Stimulated activated memory B cell treated with anti-CD40 and anti-IgM and Interleukin-4, amounts not matched to agents 10 μg/mL and 1 μg/mL and 100 μg/mL, for 72 hours (primary cell): ENCODE measurements at regions not wholly inside any gene's neighbourhood (a gene's known extent, or its start where the extent isn't known, plus 50 kb on each side); places are given as distances from the start of the nearest gene placed in this dataset.

Experiments used
- ATAC-seq: fragments of 150-1000 bp; cut with Tn5 transposase; 2 replicates; pipeline ENCODE4 v1.10.0; 2021
- H3K27ac Mint-ChIP-seq: one replicate; pipeline ENCODE4 v1.8.0; 2022; ENCODE audit warnings: mild to moderate bottlenecking, mixed read lengths
- H3K27me3 Mint-ChIP-seq: one replicate; pipeline ENCODE4 v1.8.0; 2022; ENCODE audit warnings: mixed read lengths
- H3K36me3 Mint-ChIP-seq: one replicate; pipeline ENCODE4 v1.8.0; 2022; ENCODE audit warnings: mixed read lengths
- H3K4me1 Mint-ChIP-seq: one replicate; pipeline ENCODE4 v1.8.0; 2022; ENCODE audit warnings: mixed read lengths
- H3K4me3 Mint-ChIP-seq: one replicate; pipeline ENCODE4 v1.8.0; 2022; ENCODE audit warnings: mild to moderate bottlenecking, moderate library complexity, mixed read lengths
- H3K9me3 Mint-ChIP-seq: one replicate; pipeline ENCODE4 v1.8.0; 2022; ENCODE audit warnings: mixed read lengths

GRCh38 chr2:19556648-19557047 lies 198.2 kb upstream of the OSR1 start:
- H3K4me1 Mint-ChIP-seq: no peaks in the 10 kb centered on the region
- H3K27me3 Mint-ChIP-seq: no peaks in the 10 kb centered on the region
- no peak overlapping the region for H3K4me3 Mint-ChIP-seq
- no peaks in the 10 kb centered on the region for H3K36me3 Mint-ChIP-seq
- H3K27ac Mint-ChIP-seq: no peak overlapping the region
- no peaks in the 10 kb centered on the region for H3K9me3 Mint-ChIP-seq
- ATAC-seq: no peak

GRCh38 chr2:19554520-19554919 lies 196.1 kb upstream of the OSR1 start:
- peaks cover 12% of the 10 kb centered on the region for H3K27me3 Mint-ChIP-seq
- H3K9me3 Mint-ChIP-seq: no peaks in the 10 kb centered on the region
- H3K4me1 Mint-ChIP-seq: no peaks in the 10 kb centered on the region
- H3K4me3 Mint-ChIP-seq: no peak overlapping the region
- H3K27ac Mint-ChIP-seq: no peak overlapping the region
- no peaks in the 10 kb centered on the region for H3K36me3 Mint-ChIP-seq
- no peak for ATAC-seq

- no peak overlapping the region for H3K27ac Mint-ChIP-seq
- H3K4me3 Mint-ChIP-seq: no peak overlapping the region
These were observed 193.8 kb upstream of the OSR1 start for GRCh38 chr2:19552270-19552669.

GRCh38 chr2:19550750-19551149 lies 192.3 kb upstream of the OSR1 start:
- Mint-ChIP-seq H3K4me1 (no peaks in the 10 kb centered on the region), H3K36me3 (no peaks in the 10 kb centered on the region), H3K27me3 (peaks cover 12% of the 10 kb centered on the region), H3K27ac (no peak overlapping the region), H3K9me3 (no peaks in the 10 kb centered on the region), H3K4me3 (no peak overlapping the region)
- no peak for ATAC-seq

More at GRCh38 chr2:19552270-19552669, 193.8 kb upstream of the OSR1 start:
- H3K36me3 Mint-ChIP-seq: no peaks in the 10 kb centered on the region
- no peaks in the 10 kb centered on the region for H3K9me3 Mint-ChIP-seq
- no peak for ATAC-seq
- no peaks in the 10 kb centered on the region for H3K4me1 Mint-ChIP-seq
- H3K27me3 Mint-ChIP-seq: peaks cover 12% of the 10 kb centered on the region

GRCh38 chr2:19549821-19550220 lies 191.4 kb upstream of the OSR1 start:
- peaks cover 12% of the 10 kb centered on the region for H3K27me3 Mint-ChIP-seq
- H3K4me3 Mint-ChIP-seq: no peak overlapping the region
- H3K27ac Mint-ChIP-seq: no peak overlapping the region
- ATAC-seq: no peak
- H3K4me1 Mint-ChIP-seq: no peaks in the 10 kb centered on the region
- no peaks in the 10 kb centered on the region for H3K36me3 Mint-ChIP-seq
- H3K9me3 Mint-ChIP-seq: no peaks in the 10 kb centered on the region

GRCh38 chr2:19548116-19548515 lies 189.7 kb upstream of the OSR1 start:
- Mint-ChIP-seq H3K27ac (no peak overlapping the region), H3K27me3 (peaks cover 12% of the 10 kb centered on the region), H3K36me3 (no peaks in the 10 kb centered on the region), H3K4me1 (no peaks in the 10 kb centered on the region), H3K9me3 (no peaks in the 10 kb centered on the region), H3K4me3 (no peak overlapping the region)
- no peak for ATAC-seq

- H3K4me1 Mint-ChIP-seq: no peaks in the 10 kb centered on the region
- no peaks in the 10 kb centered on the region for H3K36me3 Mint-ChIP-seq
- ATAC-seq: no peak
- no peaks in the 10 kb centered on the region for H3K9me3 Mint-ChIP-seq
- no peak overlapping the region for H3K4me3 Mint-ChIP-seq
- H3K27ac Mint-ChIP-seq: no peak overlapping the region
- peaks cover 12% of the 10 kb centered on the region for H3K27me3 Mint-ChIP-seq
These were observed 188.9 kb upstream of the OSR1 start for GRCh38 chr2:19547321-19547720.

- H3K27me3 Mint-ChIP-seq: peaks cover 7% of the 10 kb centered on the region
- H3K27ac Mint-ChIP-seq: no peak overlapping the region
- no peaks in the 10 kb centered on the region for H3K36me3 Mint-ChIP-seq
- no peaks in the 10 kb centered on the region for H3K9me3 Mint-ChIP-seq
- H3K4me3 Mint-ChIP-seq: no peak overlapping the region
- ATAC-seq: no peak
- no peaks in the 10 kb centered on the region for H3K4me1 Mint-ChIP-seq
These were observed 187.1 kb upstream of the OSR1 start for GRCh38 chr2:19545507-19545906.

GRCh38 chr2:19543663-19544383 lies 185.4 kb upstream of the OSR1 start:
- H3K4me3 Mint-ChIP-seq: no peak overlapping the region
- H3K9me3 Mint-ChIP-seq: no peaks in the 10 kb centered on the region
- H3K27ac Mint-ChIP-seq: no peak overlapping the region
- ATAC-seq: no peak
- no peaks in the 10 kb centered on the region for H3K27me3 Mint-ChIP-seq
- no peaks in the 10 kb centered on the region for H3K36me3 Mint-ChIP-seq
- no peaks in the 10 kb centered on the region for H3K4me1 Mint-ChIP-seq

- Mint-ChIP-seq H3K4me3 (no peak overlapping the region), H3K27me3 (no peaks in the 10 kb centered on the region), H3K4me1 (no peaks in the 10 kb centered on the region), H3K9me3 (no peaks in the 10 kb centered on the region), H3K27ac (no peak overlapping the region), H3K36me3 (no peaks in the 10 kb centered on the region)
- no peak for ATAC-seq
These were observed 184.6 kb upstream of the OSR1 start for GRCh38 chr2:19542796-19543662.

- H3K4me3 Mint-ChIP-seq: no peak overlapping the region
- no peak for ATAC-seq
- no peaks in the 10 kb centered on the region for H3K27me3 Mint-ChIP-seq
- H3K36me3 Mint-ChIP-seq: no peaks in the 10 kb centered on the region
- H3K4me1 Mint-ChIP-seq: no peaks in the 10 kb centered on the region
- no peak overlapping the region for H3K27ac Mint-ChIP-seq
- no peaks in the 10 kb centered on the region for H3K9me3 Mint-ChIP-seq
These were observed 183.5 kb upstream of the OSR1 start for GRCh38 chr2:19541884-19542283.

GRCh38 chr2:19540739-19541525 lies 182.5 kb upstream of the OSR1 start:
- Mint-ChIP-seq H3K27ac (no peak overlapping the region), H3K9me3 (no peaks in the 10 kb centered on the region), H3K4me1 (no peaks in the 10 kb centered on the region), H3K4me3 (no peak overlapping the region), H3K27me3 (no peaks in the 10 kb centered on the region), H3K36me3 (no peaks in the 10 kb centered on the region)
- no peak for ATAC-seq

GRCh38 chr2:19538411-19538963 lies 180.1 kb upstream of the OSR1 start:
- Mint-ChIP-seq H3K4me1 (no peaks in the 10 kb centered on the region), H3K27ac (no peak overlapping the region), H3K4me3 (no peak overlapping the region), H3K27me3 (no peaks in the 10 kb centered on the region), H3K36me3 (no peaks in the 10 kb centered on the region), H3K9me3 (peaks cover 2% of the 10 kb centered on the region)
- no peak for ATAC-seq

- peaks cover 3% of the 10 kb centered on the region for H3K27me3 Mint-ChIP-seq
- ATAC-seq: peak; percentile 48
- H3K27ac Mint-ChIP-seq: no peak overlapping the region
- H3K36me3 Mint-ChIP-seq: no peaks in the 10 kb centered on the region
- peaks cover 2% of the 10 kb centered on the region for H3K9me3 Mint-ChIP-seq
- H3K4me1 Mint-ChIP-seq: no peaks in the 10 kb centered on the region
- H3K4me3 Mint-ChIP-seq: no peak overlapping the region
These were observed 177.7 kb upstream of the OSR1 start for GRCh38 chr2:19536136-19536535.

- H3K27ac Mint-ChIP-seq: no peak overlapping the region
- H3K4me3 Mint-ChIP-seq: no peak overlapping the region
- ATAC-seq: no peak
- H3K27me3 Mint-ChIP-seq: peaks cover 11% of the 10 kb centered on the region
- H3K4me1 Mint-ChIP-seq: no peaks in the 10 kb centered on the region
- no peaks in the 10 kb centered on the region for H3K36me3 Mint-ChIP-seq
- H3K9me3 Mint-ChIP-seq: peaks cover 2% of the 10 kb centered on the region
These were observed 174.2 kb upstream of the OSR1 start for GRCh38 chr2:19532547-19533196.
